HG03469 (cell line): ENCODE measurements at regions not wholly inside any gene's neighbourhood (a gene's known extent, or its start where the extent isn't known, plus 50 kb on each side); places are given as distances from the start of the nearest gene placed in this dataset.

ENCODE experiments used
- ATAC-seq: cut with Tn5 transposase; IDR thresholded peaks from one replicate; pipeline ENCODE4 v1.9.1; 2021; ENCODE audit warnings: mild to moderate bottlenecking, moderate library complexity, moderate number of reproducible peaks; ENCODE audit not compliant: unreplicated experiment

GRCh38 chr7:145928937-145929336, 187.7 kb upstream of the CNTNAP2 start:
- ATAC-seq: no peak

- ATAC-seq: no peak
Observed at GRCh38 chr7:145919712-145920111, 196.9 kb upstream of the CNTNAP2 start.

- ATAC-seq: no peak
Observed at GRCh38 chr7:145916776-145917175, 199.8 kb upstream of the CNTNAP2 start.

- ATAC-seq: no peak
Observed at GRCh38 chr7:145915679-145916078, 200.9 kb upstream of the CNTNAP2 start.

- peak; percentile 65 for ATAC-seq
Observed at GRCh38 chr7:145909991-145910513, 206.5 kb upstream of the CNTNAP2 start.

- no peak for ATAC-seq
Observed at GRCh38 chr7:145903658-145904057, 212.9 kb upstream of the CNTNAP2 start.

GRCh38 chr7:145902123-145902522, 214.5 kb upstream of the CNTNAP2 start:
- no peak for ATAC-seq

GRCh38 chr7:145899938-145900337, 216.7 kb upstream of the CNTNAP2 start:
- no peak for ATAC-seq

- no peak for ATAC-seq
Observed at GRCh38 chr7:145893925-145894535, 222.6 kb upstream of the CNTNAP2 start.

GRCh38 chr7:145884716-145885514, 231.7 kb upstream of the CNTNAP2 start:
- ATAC-seq: no peak

GRCh38 chr7:145876376-145876775, 240.2 kb upstream of the CNTNAP2 start:
- no peak for ATAC-seq

GRCh38 chr7:145875267-145875666, 241.3 kb upstream of the CNTNAP2 start:
- ATAC-seq: no peak

- ATAC-seq: no peak
Observed at GRCh38 chr7:145868935-145869334, 247.7 kb upstream of the CNTNAP2 start.

GRCh38 chr7:145862212-145862611, 254.4 kb upstream of the CNTNAP2 start:
- ATAC-seq: no peak

GRCh38 chr7:145860809-145861208, 255.8 kb upstream of the CNTNAP2 start:
- ATAC-seq: no peak

GRCh38 chr7:145850636-145851035, 266.0 kb upstream of the CNTNAP2 start:
- ATAC-seq: no peak

- no peak for ATAC-seq
Observed at GRCh38 chr7:145848691-145849090, 267.9 kb upstream of the CNTNAP2 start.

GRCh38 chr7:145845345-145845744, 271.3 kb upstream of the CNTNAP2 start:
- no peak for ATAC-seq

- ATAC-seq: no peak
Observed at GRCh38 chr7:145839814-145840213, 276.8 kb upstream of the CNTNAP2 start.

- ATAC-seq: no peak
Observed at GRCh38 chr7:145831616-145832206, 284.9 kb upstream of the CNTNAP2 start.

- no peak for ATAC-seq
Observed at GRCh38 chr7:145817687-145818086, 298.9 kb upstream of the CNTNAP2 start.

GRCh38 chr7:145812218-145812617, 304.4 kb upstream of the CNTNAP2 start:
- ATAC-seq: no peak
